ENCODE measurements at regions not wholly inside any gene's neighbourhood (a gene's known extent, or its start where the extent isn't known, plus 50 kb on each side); places are given as distances from the start of the nearest gene placed in this dataset.

DNA sequence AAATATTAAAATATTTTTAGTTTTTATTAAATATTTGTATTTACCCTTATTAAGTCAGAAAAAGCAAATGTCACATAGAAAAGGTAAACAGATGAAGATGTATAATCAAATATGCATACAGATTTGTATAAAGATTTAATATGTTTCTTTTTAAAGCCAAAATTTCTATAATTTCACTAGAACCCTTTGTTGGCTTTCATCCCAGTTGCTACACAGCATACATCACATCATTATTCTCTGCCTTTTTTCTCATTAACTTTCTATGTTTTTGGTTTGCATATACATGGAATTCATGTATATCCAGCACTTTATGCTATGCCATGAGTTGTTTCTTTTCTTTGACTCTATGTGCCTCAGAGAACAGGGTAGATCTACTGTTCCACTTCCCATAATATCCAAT is 957.9 kb upstream of the ADGRL2 start:
- no peak for DNase-seq

DNA sequence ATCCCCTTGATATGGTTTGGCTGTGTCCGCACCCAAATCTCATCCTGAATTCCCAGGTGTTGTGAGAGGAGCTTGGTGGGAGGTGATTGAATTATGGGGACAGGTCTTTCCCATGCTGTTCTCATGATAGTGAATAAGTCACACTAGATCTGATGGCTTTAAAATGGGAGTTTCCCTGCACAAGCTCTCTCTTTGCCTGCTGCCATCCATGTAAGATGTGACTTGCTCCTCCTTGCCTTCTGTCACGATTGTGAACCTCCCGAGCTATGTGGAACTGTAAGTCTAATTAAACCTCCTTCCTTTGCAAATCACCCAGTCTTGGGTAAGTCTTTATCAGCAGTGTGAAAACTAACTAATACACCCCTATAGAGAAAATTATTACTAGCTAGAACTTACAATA is 959.5 kb upstream of the ADGRL2 start:
- DNase-seq = no peak

DNA sequence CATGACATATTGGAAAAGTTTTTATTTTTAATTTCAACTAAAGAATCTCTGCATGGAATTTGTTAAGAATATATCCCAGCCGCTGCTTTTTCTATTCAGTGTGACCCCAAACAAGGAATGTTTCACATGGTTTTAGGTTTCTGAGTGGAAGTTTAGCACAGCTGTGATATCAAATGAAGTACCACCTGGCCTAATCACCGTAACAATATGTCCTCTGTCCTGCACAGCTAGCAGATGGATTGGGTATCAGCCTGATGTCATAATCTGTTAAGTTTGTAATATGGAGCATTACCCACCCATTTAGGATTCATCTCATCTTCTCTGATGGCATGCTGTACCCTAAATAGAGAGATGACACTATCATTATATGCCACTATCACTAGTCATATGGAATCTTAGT is 963.7 kb upstream of the ADGRL2 start:
- DNase-seq = no peak

DNA sequence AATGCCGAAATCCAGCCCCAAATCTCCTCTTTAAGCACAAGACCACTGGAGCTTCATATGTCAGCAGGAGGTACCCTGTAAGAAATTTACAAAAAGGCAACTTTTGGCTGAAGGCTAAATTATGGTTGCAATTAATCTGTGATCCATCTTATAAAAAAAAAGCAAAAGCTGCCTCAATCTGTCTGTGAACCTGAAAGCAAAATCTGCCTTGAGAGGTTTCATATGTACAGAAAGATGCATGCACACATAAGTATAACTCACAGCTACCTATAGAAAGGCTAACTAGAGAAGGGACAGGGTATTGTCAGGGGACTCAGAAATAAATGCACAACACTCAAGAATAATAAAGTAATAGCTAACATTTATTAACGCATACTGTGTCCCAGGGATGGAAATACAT is 964.2 kb upstream of the ADGRL2 start:
- DNase-seq = no peak

DNA sequence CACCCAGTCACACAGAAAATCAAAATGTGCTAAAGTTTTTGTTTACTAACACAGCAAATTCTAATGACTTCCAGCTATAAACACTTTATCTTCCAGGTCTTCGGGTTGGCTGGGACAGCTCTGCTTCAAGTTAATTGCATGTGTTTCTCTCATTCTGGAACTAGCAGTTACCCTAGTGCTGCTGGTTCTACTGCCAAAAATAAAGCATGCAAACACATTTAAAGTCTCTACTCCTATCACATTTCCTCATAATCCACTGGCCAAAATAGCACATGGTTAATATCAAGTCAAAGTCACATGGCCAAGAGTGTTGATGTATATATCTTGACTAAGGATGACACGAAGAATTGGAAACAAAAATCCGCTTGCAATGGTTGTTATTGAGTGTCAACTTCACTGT is 973.1 kb upstream of the ADGRL2 start:
- no peak for DNase-seq

DNA sequence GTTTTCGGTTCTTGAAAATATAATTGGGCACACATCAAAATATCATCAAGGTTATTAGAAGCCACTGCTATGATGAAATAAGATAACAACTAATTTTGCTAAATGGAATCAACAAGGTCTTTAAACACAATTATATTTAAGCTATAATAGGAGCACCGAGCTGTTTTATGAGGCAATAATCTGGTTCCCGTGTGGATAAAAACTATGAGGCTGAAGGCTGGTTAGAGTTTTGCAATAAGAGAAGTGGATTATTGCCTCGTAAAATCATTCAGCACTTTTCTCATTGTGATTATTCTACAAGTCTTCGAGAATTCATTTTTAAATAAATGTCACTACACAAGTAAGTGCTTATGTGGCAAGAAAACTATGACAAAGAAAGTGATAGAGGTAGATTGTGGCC is 975.7 kb upstream of the ADGRL2 start:
- DNase-seq = no peak

DNA sequence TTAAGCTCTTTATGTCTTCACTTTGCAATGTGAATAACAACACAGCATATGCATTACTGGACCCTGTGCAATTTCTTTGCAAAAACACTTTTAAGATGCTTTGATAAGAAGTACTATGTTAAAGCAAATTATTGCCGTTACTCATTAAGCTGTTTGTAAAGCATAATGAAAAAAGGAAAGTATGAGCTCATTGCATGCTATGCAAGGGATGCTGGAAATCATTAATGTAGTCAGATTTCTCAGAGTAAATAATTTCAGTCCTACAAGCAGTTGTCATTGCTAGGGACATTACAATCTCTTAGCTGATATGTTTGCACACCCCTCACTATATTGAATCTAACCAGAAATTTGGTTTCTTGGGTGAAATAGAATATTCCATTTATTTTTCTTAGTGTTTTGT is 982.5 kb upstream of the ADGRL2 start:
- DNase-seq = no peak

DNA sequence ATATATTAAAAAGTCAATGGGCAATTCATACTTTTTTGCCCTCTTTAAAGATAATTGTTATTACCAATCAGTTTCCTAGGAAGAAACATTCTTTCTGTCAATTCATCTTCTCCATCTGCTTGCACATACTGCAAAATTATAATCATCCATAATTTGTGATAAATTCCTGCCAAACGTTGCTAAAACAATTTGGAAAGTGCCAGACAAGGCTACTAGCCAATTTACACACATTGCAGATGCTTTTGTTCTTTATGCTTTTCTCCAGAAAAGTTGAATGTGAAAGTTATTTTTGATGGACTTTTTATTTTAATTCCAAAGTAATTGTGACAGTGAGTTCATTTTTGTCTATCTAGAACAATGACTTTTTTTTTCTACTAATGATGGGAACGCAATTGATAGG is 992.8 kb upstream of the ADGRL2 start:
- no peak for DNase-seq

DNA sequence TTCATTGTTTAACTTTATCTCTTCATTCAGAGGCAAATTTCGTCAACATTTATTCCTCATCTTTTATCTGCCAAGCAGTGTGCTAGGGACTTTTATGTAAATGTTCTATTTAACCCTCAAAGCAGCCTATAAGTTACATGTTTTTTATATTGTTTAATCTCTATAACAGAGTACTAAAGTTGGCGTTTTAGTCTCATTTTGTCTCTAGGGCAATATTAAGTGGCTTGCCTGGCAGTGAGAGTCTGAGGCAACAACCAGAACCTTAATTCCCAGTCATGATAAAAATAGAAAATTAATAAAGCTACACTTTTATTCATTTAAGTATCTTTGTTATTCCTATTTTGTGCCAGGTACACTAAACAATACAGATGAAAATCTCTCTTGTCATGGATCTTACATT is 994.3 kb upstream of the ADGRL2 start:
- DNase-seq = no peak

DNA sequence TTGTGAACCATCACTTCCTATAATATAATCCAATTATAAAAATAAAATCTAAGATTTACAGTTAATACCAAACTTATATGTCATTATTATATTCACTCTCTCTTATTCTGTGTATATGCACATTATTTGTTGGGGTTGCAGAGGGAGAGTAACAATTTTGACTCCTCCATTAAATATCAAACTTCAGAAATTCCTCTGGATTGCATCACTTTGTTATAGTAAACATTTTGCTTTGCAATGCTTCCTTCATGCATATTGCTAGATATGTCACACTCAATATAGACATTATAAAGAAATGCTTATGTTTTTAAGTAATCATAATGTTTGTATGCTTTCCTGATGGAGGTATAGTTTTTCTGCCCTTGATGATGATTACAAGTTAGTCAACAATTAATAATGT is 999.0 kb upstream of the ADGRL2 start:
- no peak for DNase-seq

DNA sequence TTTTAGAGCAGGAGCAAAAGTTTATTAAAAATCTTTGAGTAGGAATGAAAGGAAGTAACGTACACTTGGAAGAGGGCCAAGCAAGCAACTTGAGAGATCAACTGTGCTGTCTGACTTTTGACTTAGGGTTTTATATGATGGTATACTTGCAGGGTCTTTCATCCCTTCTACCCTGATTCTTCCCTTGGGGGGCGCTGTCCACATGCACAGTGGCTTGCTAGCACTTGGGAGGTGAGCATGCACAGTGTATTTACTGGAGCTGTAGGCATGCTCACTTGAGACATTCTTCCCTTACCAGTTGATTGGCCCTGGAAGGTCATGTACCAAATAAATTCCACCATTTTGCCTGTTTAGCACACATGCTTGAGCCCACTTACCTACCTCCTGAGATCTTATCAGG is 1001.3 kb upstream of the ADGRL2 start:
- DNase-seq = no peak

DNA sequence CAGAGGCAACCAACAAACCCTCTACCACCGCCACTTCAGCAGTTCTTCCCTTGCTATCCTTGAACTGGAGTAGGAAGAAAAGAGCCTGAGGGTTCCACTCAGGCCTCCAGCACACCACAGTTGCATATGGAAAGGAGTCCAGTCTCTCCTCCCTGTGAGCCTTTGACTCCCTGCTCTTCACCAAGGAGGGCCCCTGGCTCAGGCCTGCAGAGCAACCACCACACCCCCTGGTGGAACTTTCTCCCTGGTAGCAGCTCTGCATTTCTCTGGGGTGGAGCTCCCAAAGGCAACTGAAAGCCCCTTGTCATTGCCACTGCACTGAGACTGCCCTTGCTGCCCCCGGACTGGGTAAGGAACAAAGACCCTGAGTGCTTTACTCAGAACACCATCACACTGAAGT is 1021.5 kb upstream of the ADGRL2 start:
- no peak for DNase-seq

DNA sequence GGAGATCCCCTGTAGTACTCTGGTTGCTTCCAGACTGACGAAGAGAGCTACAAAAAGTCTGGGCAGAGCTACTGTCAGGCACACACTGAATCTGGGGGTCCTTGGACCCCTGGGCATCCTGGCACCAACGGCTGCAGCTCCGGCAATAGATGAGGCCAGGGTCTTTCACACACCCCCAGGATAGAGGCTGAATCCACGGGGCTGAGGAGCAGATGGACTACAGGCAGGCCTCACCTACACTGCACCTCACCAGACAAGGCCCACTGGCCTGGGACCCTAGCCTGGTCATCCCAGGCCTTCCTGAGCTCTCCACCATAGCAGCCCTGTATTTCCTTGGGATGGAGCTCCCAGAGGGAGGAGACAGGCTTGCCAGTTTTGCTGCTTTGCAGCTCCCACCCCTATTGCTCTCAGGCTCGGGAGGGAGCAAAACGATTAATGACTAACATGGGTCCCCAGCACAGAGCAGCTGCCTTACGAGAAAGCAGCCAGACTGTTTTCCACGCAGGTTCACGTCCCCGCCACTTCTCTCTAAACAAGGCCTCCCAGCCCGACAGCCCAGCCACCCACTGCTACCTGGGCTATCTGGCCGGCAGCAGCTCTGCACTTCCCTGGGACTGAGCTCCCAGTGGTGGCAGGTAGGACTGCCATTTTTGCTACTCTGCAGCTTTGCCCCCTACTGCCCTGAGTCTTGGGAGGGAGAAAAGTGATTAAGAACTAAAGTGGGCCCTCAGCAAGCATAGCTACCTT is 1022.5 kb upstream of the ADGRL2 start:
- DNase-seq = no peak

DNA sequence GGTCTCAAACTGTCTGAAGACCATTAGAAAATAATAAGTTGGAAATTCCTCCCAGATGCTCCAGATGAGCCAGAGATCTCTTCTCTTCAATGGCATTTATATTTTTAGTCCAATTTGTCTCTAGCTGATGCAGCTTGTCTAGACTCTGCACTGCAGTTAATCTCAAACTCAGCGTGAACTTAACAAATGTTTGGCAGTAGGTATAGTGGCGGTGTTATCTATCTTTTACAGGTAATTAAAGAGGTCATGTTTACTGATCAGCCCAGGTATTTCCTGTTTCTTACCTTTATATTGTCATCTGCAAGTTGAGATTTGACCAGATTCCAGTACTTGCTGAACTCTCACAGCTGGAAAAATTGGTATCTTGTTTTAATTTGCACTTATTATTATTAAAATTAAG is 1024.5 kb upstream of the ADGRL2 start:
- no peak for DNase-seq

DNA sequence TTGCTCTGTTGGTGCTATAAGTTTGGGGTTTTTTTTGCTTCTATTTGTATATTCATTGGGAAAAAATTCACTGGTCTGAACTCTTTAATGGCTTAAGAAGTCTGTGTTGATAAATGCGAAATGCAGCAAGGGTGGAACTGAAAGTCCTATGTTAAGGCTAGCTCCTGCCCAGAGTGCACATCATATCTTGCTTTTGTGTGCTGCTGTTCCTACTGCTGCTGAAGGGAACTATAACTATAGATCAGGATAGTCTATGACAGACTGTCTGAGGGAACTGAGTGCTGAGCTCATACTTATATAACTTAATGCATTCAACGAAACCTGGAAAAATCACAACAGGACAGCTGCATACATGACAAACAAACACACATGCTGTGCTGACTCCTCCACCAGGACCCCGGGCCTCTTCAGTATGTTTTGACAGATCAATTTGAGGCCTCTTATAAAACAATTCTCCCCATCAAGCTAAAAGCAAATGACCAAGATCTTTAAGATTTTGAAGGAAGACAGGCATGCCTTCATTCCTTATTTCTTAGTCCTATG is 1031.5 kb upstream of the ADGRL2 start:
- no peak for DNase-seq

DNA sequence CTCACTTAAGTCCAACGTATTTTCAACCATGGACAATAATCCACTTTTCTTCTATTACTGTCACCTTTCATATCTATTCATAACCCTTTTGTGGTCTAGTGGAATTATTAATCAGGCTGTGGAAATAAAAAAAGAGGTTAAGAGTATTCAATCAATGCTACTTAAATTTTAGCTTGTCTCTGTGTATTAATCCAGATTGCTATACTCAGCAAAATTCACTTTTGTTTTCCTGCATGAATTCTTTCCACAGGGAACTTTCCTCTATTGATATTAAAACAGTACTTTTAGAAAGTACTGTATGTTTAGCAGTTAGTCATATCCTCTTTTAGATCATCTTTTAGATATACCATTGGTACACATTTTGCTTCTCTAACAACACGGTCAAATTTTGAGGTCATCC is 1033.0 kb upstream of the ADGRL2 start:
- DNase-seq = no peak

DNA sequence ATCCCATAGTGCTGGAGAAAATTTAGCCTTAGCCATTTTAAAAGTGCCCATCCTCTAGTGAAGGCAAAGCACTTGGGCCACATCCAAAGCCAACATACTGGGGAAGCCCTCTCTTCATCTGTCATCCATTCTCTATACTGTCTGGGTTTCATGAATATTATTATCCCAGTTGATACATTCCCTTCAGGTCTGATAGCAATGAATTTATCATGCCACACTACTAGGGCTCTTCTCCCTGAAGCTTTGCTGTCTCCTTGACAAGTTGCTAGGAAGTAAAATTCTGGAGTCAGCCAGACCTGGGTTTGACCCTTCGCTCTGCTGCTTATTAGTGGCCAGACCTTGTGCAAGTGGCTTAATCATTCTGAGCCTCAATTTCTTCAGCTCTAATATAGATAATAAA is 1041.4 kb upstream of the ADGRL2 start:
- no peak for DNase-seq

DNA sequence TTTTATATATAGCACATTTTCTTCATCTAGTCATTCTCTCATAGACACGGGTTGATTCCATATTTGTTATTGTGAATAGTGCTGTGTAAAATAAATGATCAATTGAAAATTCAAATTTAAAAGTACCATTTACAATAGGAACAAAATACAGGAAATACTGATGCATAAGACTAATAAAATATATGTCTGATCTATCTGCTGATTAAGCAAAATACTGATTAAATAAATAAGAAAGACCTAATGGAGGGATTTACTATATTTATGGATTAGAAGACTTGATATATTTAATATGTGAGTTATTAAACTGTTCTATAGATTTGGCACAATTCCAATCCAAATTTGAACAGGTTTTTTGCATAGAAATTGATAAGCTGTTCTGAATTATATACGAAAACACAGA is 1044.8 kb upstream of the ADGRL2 start:
- no peak for DNase-seq

DNA sequence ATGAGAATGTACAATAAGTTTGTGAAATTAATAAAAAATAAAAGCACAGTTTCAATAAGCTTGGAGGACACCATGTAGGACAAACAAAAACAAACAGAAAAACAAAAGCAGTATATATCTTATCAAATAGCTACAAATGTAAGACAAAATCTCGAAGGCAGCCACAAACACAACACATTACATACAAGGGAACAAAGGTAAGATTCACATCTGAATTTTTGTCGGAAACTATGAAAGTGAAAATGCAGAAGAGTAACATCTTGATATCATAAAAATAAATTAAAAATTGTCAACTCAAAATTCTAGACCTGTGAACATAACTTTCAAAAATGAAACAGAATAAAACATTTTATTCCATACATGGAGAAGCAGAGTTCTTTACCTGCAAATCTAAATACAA is 1049.5 kb upstream of the ADGRL2 start:
- no peak for DNase-seq

DNA sequence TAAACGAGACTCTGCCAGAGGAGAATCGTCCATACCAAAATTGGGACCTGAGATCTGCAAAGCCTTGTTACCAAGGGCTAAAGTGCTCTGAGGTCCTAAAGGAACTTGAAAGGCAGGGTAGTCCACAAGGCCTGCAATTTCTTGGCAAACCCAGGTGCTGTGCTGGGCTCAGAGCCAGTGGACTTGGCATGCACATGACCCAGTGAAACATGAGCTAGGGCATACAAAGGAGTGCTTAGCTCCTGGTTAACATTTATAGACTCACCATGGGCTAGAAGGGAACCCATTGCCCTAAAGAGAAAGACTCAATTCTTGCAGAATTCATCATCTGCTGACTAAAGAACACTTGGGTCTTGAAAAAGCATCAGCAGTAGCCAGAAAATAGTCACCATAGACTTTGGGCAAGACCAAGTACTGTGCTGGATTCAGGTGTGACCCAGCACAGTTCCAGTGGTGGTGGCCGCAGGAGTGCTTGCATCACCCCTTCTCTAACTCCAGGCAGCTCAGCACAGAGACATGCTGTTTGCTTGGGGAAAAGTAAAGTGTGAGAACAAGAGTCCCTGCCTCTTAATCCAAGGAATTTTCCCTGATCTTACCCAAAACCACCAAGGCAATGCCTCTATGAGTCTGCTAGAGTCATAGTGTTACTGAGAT is 1069.4 kb upstream of the ADGRL2 start:
- DNase-seq = no peak

DNA sequence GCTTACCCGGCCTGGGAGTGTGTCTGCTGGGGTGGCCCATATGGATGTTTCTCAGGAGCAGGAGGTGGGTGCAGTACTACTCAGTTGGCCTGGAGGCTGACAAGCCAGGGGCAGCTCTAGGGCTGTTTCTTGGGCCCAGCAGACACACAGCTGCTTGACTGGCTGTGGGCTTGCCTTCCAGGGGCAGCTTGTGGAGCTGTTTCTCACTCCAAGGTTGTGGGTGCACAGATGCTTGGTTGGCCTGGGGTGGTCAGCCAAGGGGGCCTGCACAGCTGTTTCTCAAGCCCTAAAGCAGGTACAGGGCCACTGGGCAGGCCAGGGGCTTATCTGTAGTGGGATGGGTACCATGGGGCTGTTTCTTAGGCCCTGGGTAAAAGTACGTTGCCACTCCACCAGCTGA is 1078.1 kb upstream of the ADGRL2 start:
- no peak for DNase-seq

DNA sequence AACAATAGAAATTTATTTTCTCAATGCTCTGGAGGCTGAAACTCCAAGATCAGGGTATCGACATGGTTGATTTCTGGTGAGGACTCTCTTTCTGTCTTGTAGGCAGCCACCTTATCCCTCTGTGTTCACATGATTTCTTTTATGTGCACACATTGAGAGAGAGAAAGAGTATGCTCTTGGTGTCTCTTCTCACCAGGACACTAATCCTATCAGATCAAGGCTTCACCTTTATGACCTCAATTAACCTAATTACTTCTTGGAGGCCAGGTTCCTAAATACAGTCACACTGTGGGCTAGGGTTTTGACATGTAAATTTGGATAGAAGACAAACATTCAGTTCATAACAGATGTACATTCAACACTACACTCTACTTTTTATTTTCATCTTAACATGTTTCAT is 1094.2 kb upstream of the ADGRL2 start:
- no peak for DNase-seq

DNA sequence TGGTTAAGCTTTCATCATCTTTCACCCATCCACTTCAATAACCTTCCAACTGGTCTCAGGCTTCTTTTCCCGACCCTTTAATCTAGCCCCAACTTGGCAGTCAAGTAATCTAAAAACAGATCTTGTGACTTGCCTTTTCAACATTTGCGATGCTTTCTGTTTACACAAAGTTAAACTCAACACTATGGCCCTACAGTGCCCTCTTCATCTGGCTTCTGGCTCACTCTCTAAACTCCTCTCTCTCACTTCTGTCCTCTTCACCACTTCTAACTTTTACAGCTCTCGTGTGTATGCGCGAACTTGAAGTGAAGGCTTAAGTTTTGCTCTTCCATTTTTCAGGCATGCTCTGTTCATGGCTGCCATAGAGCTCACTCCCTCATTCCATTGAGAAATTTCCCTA is 1122.3 kb upstream of the ADGRL2 start:
- DNase-seq = no peak

DNA sequence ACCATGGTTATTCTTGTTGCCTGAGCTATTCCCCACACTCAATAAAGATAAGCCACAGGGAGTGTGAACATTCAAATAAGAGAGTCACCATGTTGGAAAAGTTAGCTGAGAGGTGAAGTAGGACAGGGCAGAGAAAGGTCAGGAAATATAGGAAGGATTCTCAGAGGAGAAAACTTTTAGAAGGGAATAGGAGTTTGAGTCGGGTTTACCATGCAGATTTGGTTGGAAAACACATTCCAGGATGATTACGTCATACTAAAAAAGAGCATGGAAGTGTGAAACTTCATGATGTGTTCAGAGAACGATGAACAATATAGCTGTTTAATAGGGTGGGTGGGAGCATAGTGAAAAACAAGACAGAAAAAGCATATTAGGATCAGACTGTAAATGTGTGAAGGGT is 1125.3 kb upstream of the ADGRL2 start:
- no peak for DNase-seq
